HCT116 (cell line): ENCODE measurements at regions not wholly inside any gene's neighbourhood (a gene's known extent, or its start where the extent isn't known, plus 50 kb on each side); places are given as distances from the start of the nearest gene placed in this dataset.

ENCODE experiments used
- CTCF ChIP-seq, 3 experiments: fragments of 200-600 bp in 1 of 3; sonication (generic) in 1 of 3; IDR thresholded peaks in 2 of 3; conservative IDR thresholded peaks in 1 of 3; 2 replicates each; pipeline ENCODE4 v1.5.1; 2012 to 2017; ENCODE audit warnings: low read depth in 2 of 3, low read length in 2 of 3, antibody characterized with exemption in 1 of 3, borderline replicate concordance in 1 of 3, control low read depth in 1 of 3, mild to moderate bottlenecking in 1 of 3, mixed read lengths in 1 of 3, mixed run types in 1 of 3, moderate library complexity in 1 of 3; ENCODE audit not compliant: insufficient read depth in 1 of 3
- EGR1 ChIP-seq: IDR thresholded peaks from 2 replicates; pipeline ENCODE4 v1.6.1; 2012; ENCODE audit warnings: low read depth
- FOSL1 ChIP-seq: IDR thresholded peaks from 2 replicates; pipeline ENCODE4 v1.6.1; 2012; ENCODE audit warnings: low read depth
- POLR2A ChIP-seq: IDR thresholded peaks from 2 replicates; pipeline ENCODE4 v1.7.0; 2011; ENCODE audit warnings: borderline replicate concordance; ENCODE audit not compliant: insufficient read depth, insufficient read length; ENCODE audit errors: extremely low read depth
- POLR2AphosphoS5 ChIP-seq: IDR thresholded peaks from 2 replicates; pipeline ENCODE4 v1.6.1; 2011; ENCODE audit warnings: mild to moderate bottlenecking, low read depth, low read length, moderate library complexity
- RAD21 ChIP-seq: IDR thresholded peaks from 2 replicates; pipeline ENCODE4 v1.6.1; 2012; ENCODE audit warnings: low read depth, mild to moderate bottlenecking
- SP1 ChIP-seq: IDR thresholded peaks from 2 replicates; pipeline ENCODE4 v1.6.1; 2012; ENCODE audit warnings: low read depth
- YY1 ChIP-seq: IDR thresholded peaks from 2 replicates; pipeline ENCODE4 v1.6.1; 2011; ENCODE audit warnings: low read length, low read depth, moderate library complexity, mild to moderate bottlenecking; ENCODE audit not compliant: insufficient replicate concordance; ENCODE audit errors: extremely low read depth
- ZBTB33 ChIP-seq: IDR thresholded peaks from 2 replicates; pipeline ENCODE4 v1.6.1; 2011; ENCODE audit warnings: mild to moderate bottlenecking, low read length, moderate library complexity; ENCODE audit not compliant: insufficient replicate concordance; ENCODE audit errors: extremely low read depth
- ZNF274 ChIP-seq: fragments of 200-500 bp; sonication (Bioruptor generic); IDR thresholded peaks from 2 replicates; pipeline ENCODE4 v1.6.1; 2014; ENCODE audit warnings: mild to moderate bottlenecking, low read depth, low read length, inconsistent platforms
- TF ChIP-seq, protein P1 (sequence below): IDR thresholded peaks from 2 replicates; pipeline ENCODE4 v1.6.1; 2012; ENCODE audit warnings: low read depth

GRCh38 chr3:124636101-124636862 is 94.0 kb upstream of the UMPS start:
- TF ChIP-seq SP1 (no peak), POLR2A (no peak), CTCF (IDR thresholded peaks at IDR 0.05 in 2 of 3, conservative IDR thresholded peaks at IDR 0.05 in 1 of 3; ENCODE audit: borderline replicate concordance in 1 of 3, insufficient read depth in 1 of 3, low read depth in 2 of 3, low read length in 2 of 3) (no peak), POLR2AphosphoS5 (no peak), ZNF274 (no peak), ZBTB33 (no peak), EGR1 (no peak), YY1 (no peak), RAD21 (no peak), FOSL1 (no peak)
- TF ChIP-seq, protein P1, sequence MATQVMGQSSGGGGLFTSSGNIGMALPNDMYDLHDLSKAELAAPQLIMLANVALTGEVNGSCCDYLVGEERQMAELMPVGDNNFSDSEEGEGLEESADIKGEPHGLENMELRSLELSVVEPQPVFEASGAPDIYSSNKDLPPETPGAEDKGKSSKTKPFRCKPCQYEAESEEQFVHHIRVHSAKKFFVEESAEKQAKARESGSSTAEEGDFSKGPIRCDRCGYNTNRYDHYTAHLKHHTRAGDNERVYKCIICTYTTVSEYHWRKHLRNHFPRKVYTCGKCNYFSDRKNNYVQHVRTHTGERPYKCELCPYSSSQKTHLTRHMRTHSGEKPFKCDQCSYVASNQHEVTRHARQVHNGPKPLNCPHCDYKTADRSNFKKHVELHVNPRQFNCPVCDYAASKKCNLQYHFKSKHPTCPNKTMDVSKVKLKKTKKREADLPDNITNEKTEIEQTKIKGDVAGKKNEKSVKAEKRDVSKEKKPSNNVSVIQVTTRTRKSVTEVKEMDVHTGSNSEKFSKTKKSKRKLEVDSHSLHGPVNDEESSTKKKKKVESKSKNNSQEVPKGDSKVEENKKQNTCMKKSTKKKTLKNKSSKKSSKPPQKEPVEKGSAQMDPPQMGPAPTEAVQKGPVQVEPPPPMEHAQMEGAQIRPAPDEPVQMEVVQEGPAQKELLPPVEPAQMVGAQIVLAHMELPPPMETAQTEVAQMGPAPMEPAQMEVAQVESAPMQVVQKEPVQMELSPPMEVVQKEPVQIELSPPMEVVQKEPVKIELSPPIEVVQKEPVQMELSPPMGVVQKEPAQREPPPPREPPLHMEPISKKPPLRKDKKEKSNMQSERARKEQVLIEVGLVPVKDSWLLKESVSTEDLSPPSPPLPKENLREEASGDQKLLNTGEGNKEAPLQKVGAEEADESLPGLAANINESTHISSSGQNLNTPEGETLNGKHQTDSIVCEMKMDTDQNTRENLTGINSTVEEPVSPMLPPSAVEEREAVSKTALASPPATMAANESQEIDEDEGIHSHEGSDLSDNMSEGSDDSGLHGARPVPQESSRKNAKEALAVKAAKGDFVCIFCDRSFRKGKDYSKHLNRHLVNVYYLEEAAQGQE = no peak
